ENCODE measurements at regions not wholly inside any gene's neighbourhood (a gene's known extent, or its start where the extent isn't known, plus 50 kb on each side); places are given as distances from the start of the nearest gene placed in this dataset.

DNA sequence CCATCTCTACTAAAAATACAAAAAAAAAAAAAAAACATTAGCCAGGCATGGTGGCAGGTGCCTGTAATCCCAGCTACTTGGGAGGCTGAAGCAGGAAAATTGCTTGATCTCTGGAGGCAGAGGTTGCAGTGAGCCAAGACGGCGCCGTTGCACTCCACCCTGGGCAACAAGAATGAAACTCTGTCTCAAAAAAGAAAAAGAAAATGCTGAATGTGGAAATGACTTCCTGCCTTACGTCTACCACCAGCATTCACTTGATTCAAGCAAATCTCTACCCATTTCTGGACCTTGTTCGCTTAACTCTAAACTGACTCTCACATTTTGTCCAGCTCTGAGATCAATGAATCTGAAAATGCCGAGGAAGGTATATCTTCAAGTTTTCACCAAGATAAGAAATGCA, 825.3 kb downstream of the TRIB2 start:
- H3K4me2 ChIP-seq (ENCODE audit: insufficient read depth in 1 of 2, low read depth in 2 of 2, low read length in 2 of 2), result no peak overlapping the region
- H2BK20ac ChIP-seq (ENCODE audit: low read length), result no peak overlapping the region
- H3K79me2 ChIP-seq (ENCODE audit: control insufficient read depth in 1 of 2, insufficient read depth in 2 of 2, low read length in 2 of 2), result no peaks in the 10 kb centered on the region
- no peak overlapping the region for H3K14ac ChIP-seq (ENCODE audit: insufficient read length)
- H3K4me1 ChIP-seq (replicated peaks in 1 of 4; ENCODE audit: control insufficient read depth in 3 of 4, insufficient read depth in 4 of 4, low read length in 3 of 4), result no peaks in the 10 kb centered on the region
- no peak overlapping the region for H3K23ac ChIP-seq (ENCODE audit: insufficient read length)
- no peak overlapping the region for H3K4me3 ChIP-seq (ENCODE audit: extremely low read depth in 1 of 4, insufficient read depth in 2 of 4, low read depth in 3 of 4, low read length in 4 of 4)
- CTCF ChIA-PET (ENCODE audit: partially characterized antibody), result no interaction called here
- peaks cover 0 to 5% of the 10 kb centered on the region in 2 experiments; a peak in 1 of 4 replicates for H3K9me3 ChIP-seq (ENCODE audit: insufficient read depth in 2 of 2, low read depth in 1 of 2, low read length in 1 of 2)
- H2BK120ac ChIP-seq (replicated peaks; ENCODE audit: low read depth, low read length), result no peak overlapping the region
- DNase-seq (ENCODE audit: low read depth in 1 of 2, low spot score in 2 of 2) (no peak), FAIRE-seq (no peak)
- WGBS, 2 experiments (ENCODE audit: extremely low coverage in 1 of 2, insufficient coverage in 1 of 2, insufficient read length in 1 of 2, insufficient replicate concordance in 2 of 2, low coverage in 1 of 2, low lambda C conversion rate in 2 of 2, missing lambda C conversion rate in 1 of 2), result 98% methylated on average over 6 of the region's 6 CpGs; no CpG with 5 or more reads in 1 of the 2 experiments
- no peak overlapping the region for H4K91ac ChIP-seq (replicated peaks; ENCODE audit: insufficient read length, low read length)
- H3K18ac ChIP-seq (ENCODE audit: extremely low read depth, low read length), result no peak overlapping the region
- no peak overlapping the region for H3K27ac ChIP-seq (ENCODE audit: low read depth, low read length)
- no peaks in the 10 kb centered on the region for H3K27me3 ChIP-seq (replicated peaks in 1 of 4; ENCODE audit: control insufficient read depth in 3 of 4, extremely low read depth in 1 of 4, insufficient read depth in 3 of 4, low read length in 3 of 4)
- H2BK5ac ChIP-seq (ENCODE audit: low read depth, low read length), result no peak overlapping the region
- no peak overlapping the region for H4K8ac ChIP-seq (ENCODE audit: extremely low read depth, insufficient read depth, low read length)
- H2BK15ac ChIP-seq (ENCODE audit: low read length), result no peak overlapping the region
- no peaks in the 10 kb centered on the region for H3K36me3 ChIP-seq (ENCODE audit: control insufficient read depth in 2 of 4, insufficient read depth in 4 of 4, low read length in 3 of 4)
- no peak overlapping the region for H4K5ac ChIP-seq (ENCODE audit: insufficient read length, low read depth, low read length)
- H3K23me2 ChIP-seq (ENCODE audit: low read depth, low read length), result no peaks in the 10 kb centered on the region
- no peak overlapping the region for H2AK5ac ChIP-seq (ENCODE audit: low read depth, low read length)
- no peak overlapping the region for H2AFZ ChIP-seq (ENCODE audit: low read length)
- H2BK12ac ChIP-seq (ENCODE audit: low read depth, low read length), result no peak overlapping the region
- H3K79me1 ChIP-seq (ENCODE audit: low read depth, low read length), result no peaks in the 10 kb centered on the region
- H3K4ac ChIP-seq (replicated peaks; ENCODE audit: insufficient read length, low read depth, low read length), result no peak overlapping the region
- TF ChIP-seq YY1 (IDR thresholded peaks at IDR 0.05; ENCODE audit: low read depth, low read length) (no peak), POLR2A (IDR thresholded peaks at IDR 0.05; ENCODE audit: control extremely low read depth in 1 of 2, low read depth in 2 of 2, low read length in 2 of 2) (no peak), KDM5A (IDR thresholded peaks at IDR 0.05; ENCODE audit: low read length) (no peak), BACH1 (IDR thresholded peaks at IDR 0.05; ENCODE audit: low read length) (no peak), EZH2 (IDR thresholded peaks at IDR 0.05; ENCODE audit: low read depth, low read length, severe bottlenecking) (no peak), CREB1 (IDR thresholded peaks at IDR 0.05) (no peak), SAP30 (IDR thresholded peaks at IDR 0.05; ENCODE audit: insufficient read depth, insufficient replicate concordance, low read length) (no peak), CBX5 (IDR thresholded peaks at IDR 0.05; ENCODE audit: low read depth, low read length) (no peak), SRF (IDR thresholded peaks at IDR 0.05; ENCODE audit: low read depth, low read length) (no peak)
- H3K9ac ChIP-seq (replicated peaks in 1 of 4; ENCODE audit: extremely low read depth in 1 of 4, low read depth in 3 of 4, low read length in 3 of 4), result no peak overlapping the region
- POLR2A ChIA-PET (ENCODE audit: partially characterized antibody), result no interaction called here
- H4K20me1 ChIP-seq (replicated peaks in 1 of 2; ENCODE audit: control insufficient read depth in 1 of 2, insufficient read depth in 2 of 2, low read length in 2 of 2), result no peaks in the 10 kb centered on the region
- H3K56ac ChIP-seq (replicated peaks; ENCODE audit: insufficient read length, low read depth, low read length), result no peak overlapping the region

Measured in H1 (cell line).